NCI-H1105 (cell line): ENCODE measurements at regions not wholly inside any gene's neighbourhood (a gene's known extent, or its start where the extent isn't known, plus 50 kb on each side); places are given as distances from the start of the nearest gene placed in this dataset.
"Not testable (repeated sequence)": the region's sequence is repeated elsewhere in the genome, so short reads cannot be mapped to it uniquely, and the experiment has no call there.

Experiments
- DNase-seq: peaks from one replicate; lab custom pipeline; 2025; lab: John Stamatoyannopoulos, UW

GRCh38 chr1:219058891-219059820, 114.5 kb upstream of the LYPLAL1 start:
- no peak for DNase-seq

GRCh38 chr1:219060798-219061197, 112.9 kb upstream of the LYPLAL1 start:
- DNase-seq = no peak

- DNase-seq = no peak
These were observed 111.5 kb upstream of the LYPLAL1 start for GRCh38 chr1:219062161-219062560.

- DNase-seq = no peak
These were observed 107.6 kb upstream of the LYPLAL1 start for GRCh38 chr1:219066098-219066497.

- DNase-seq = peak; percentile 34
These were observed 106.9 kb upstream of the LYPLAL1 start for GRCh38 chr1:219066631-219067349.

GRCh38 chr1:219067350-219067712, 106.3 kb upstream of the LYPLAL1 start:
- no peak for DNase-seq

GRCh38 chr1:219070395-219070794, 103.3 kb upstream of the LYPLAL1 start:
- not testable (repeated sequence) for DNase-seq

- DNase-seq = no peak
These were observed 102.5 kb upstream of the LYPLAL1 start for GRCh38 chr1:219071209-219071608.

- no peak for DNase-seq
These were observed 101.3 kb upstream of the LYPLAL1 start for GRCh38 chr1:219072329-219072728.

GRCh38 chr1:219074084-219074728, 99.5 kb upstream of the LYPLAL1 start:
- no peak for DNase-seq

- DNase-seq = no peak
These were observed 98.4 kb upstream of the LYPLAL1 start for GRCh38 chr1:219075121-219075879.

GRCh38 chr1:219076326-219076937, 97.2 kb upstream of the LYPLAL1 start:
- DNase-seq = no peak

- not testable (repeated sequence) for DNase-seq
These were observed 95.9 kb upstream of the LYPLAL1 start for GRCh38 chr1:219077767-219078166.

GRCh38 chr1:219081943-219082925, 91.4 kb upstream of the LYPLAL1 start:
- no peak for DNase-seq

- no peak for DNase-seq
These were observed 90.0 kb upstream of the LYPLAL1 start for GRCh38 chr1:219083631-219084030.

- no peak for DNase-seq
These were observed 88.6 kb upstream of the LYPLAL1 start for GRCh38 chr1:219085082-219085481.

GRCh38 chr1:219085988-219086387, 87.7 kb upstream of the LYPLAL1 start:
- DNase-seq = no peak

GRCh38 chr1:219086956-219087469, 86.7 kb upstream of the LYPLAL1 start:
- no peak for DNase-seq

GRCh38 chr1:219088778-219089557, 84.7 kb upstream of the LYPLAL1 start:
- DNase-seq = no peak
